Thoracic aorta (tissue), 2 donors: ENCODE measurements at regions not wholly inside any gene's neighbourhood (a gene's known extent, or its start where the extent isn't known, plus 50 kb on each side); places are given as distances from the start of the nearest gene placed in this dataset.
A peak's percentile ranks its signal among the peaks of the same experiment; 100 is the strongest.

Experiments
- ATAC-seq: fragments of 150-250 bp; one replicate; pipeline ENCODE4 v1.8.0; 2017; ENCODE audit warnings: low read depth; ENCODE audit not compliant: insufficient number of reproducible peaks, low FRiP score
- DNase-seq: peaks from one replicate; pipeline ENCODE4 v3.0.0-alpha.2; 2020; ENCODE audit warnings: low spot score
- H3K27ac ChIP-seq, 2 donors: fragments of 200-600 bp; sonication (generic); 1 replicate in 1 of 2; 2 replicates in 1 of 2; pipeline ENCODE4 v1.5.1; 2016; ENCODE audit warnings: mild to moderate bottlenecking in 2 of 2, moderate library complexity in 2 of 2
- H3K27me3 ChIP-seq: fragments of 200-600 bp; sonication (generic); replicated peaks from 2 replicates; pipeline ENCODE4 v1.6.0; 2016; ENCODE audit warnings: mild to moderate bottlenecking; ENCODE audit not compliant: insufficient read depth
- H3K36me3 ChIP-seq: fragments of 200-600 bp; sonication (generic); one replicate; pipeline ENCODE4 v1.5.1; 2016
- H3K4me1 ChIP-seq, 2 donors: fragments of 200-600 bp; sonication (generic); 1 replicate in 1 of 2; 2 replicates in 1 of 2; pipeline versions ENCODE4 v1.5.1 to v1.6.0; 2016; ENCODE audit warnings: low read depth in 2 of 2, mild to moderate bottlenecking in 1 of 2; ENCODE audit not compliant: control insufficient read depth in 1 of 2
- H3K4me3 ChIP-seq: fragments of 200-600 bp; sonication (generic); 2 replicates; pipeline ENCODE4 v1.5.1; 2016; ENCODE audit warnings: mild to moderate bottlenecking
- H3K9me3 ChIP-seq: fragments of 200-600 bp; sonication (generic); 2 replicates; pipeline ENCODE4 v1.5.1; 2016
- TF ChIP-seq, protein P1 (sequence below): fragments of 200-600 bp; sonication (generic); IDR thresholded peaks from one replicate; pipeline ENCODE4 v1.5.1; 2019; ENCODE audit warnings: antibody characterized with exemption

DNA sequence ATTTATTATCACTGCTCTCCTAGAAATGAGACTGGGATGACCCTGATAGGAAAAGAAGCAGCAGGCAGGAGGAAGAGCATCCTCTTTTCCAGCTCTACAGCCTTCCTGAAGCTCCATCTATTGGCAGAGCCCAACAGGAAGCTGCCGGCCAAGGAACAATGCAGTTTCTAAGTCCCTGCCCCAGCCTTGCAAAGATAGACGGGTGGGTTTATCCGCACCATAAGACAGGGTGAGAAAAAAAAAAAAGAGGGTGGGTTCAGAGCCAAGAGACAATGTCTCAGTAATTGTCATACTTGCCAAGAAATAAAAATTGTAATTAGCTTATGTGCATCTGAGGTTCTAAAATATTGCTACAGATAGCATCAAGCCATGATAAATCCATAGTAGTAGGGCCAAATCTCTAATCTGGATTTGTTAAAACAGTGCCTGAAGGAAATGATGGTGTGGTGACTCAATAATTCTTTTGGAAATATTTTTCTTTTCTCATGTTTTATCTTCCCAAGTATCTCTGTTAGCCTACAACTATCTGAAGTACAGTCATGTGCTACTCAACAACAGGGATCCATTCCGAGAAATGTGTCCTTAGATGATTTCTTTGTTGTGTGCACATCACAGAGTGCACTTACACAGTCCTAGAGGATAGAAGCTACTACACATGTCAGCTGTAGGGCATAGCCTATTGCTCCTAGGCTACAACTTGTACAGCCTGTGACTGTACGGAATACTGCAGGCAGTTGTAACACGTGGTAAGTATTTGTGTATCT is 242.9 kb upstream of the CXCL12 start:
- Histone ChIP-seq H3K27ac (no peak overlapping the region), H3K4me3 (no peak overlapping the region), H3K36me3 (no peaks in the 10 kb centered on the region), H3K9me3 (no peaks in the 10 kb centered on the region), H3K4me1 (peaks cover 9% of the 10 kb centered on the region in 2 donors), H3K27me3 (no peaks in the 10 kb centered on the region)
- no peak for DNase-seq
- no peak for ATAC-seq
- TF ChIP-seq, protein P1, sequence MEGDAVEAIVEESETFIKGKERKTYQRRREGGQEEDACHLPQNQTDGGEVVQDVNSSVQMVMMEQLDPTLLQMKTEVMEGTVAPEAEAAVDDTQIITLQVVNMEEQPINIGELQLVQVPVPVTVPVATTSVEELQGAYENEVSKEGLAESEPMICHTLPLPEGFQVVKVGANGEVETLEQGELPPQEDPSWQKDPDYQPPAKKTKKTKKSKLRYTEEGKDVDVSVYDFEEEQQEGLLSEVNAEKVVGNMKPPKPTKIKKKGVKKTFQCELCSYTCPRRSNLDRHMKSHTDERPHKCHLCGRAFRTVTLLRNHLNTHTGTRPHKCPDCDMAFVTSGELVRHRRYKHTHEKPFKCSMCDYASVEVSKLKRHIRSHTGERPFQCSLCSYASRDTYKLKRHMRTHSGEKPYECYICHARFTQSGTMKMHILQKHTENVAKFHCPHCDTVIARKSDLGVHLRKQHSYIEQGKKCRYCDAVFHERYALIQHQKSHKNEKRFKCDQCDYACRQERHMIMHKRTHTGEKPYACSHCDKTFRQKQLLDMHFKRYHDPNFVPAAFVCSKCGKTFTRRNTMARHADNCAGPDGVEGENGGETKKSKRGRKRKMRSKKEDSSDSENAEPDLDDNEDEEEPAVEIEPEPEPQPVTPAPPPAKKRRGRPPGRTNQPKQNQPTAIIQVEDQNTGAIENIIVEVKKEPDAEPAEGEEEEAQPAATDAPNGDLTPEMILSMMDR, result no peak

- ATAC-seq, result no peak
- TF ChIP-seq, protein P1, result no peak
- H3K36me3 ChIP-seq, result no peaks in the 10 kb centered on the region
These were observed 244.0 kb upstream of the CXCL12 start for GRCh38 chr10:44628921-44629320.

GRCh38 chr10:44635176-44635575 is 250.3 kb upstream of the CXCL12 start:
- no peak for ATAC-seq

More at GRCh38 chr10:44628921-44629320, 244.0 kb upstream of the CXCL12 start:
- Histone ChIP-seq H3K9me3 (no peaks in the 10 kb centered on the region), H3K27me3 (no peaks in the 10 kb centered on the region), H3K4me3 (peak overlapping the region; percentile 33), H3K4me1 (peaks cover 9% of the 10 kb centered on the region in 2 donors), H3K27ac (no peak overlapping the region)
- no peak for DNase-seq

GRCh38 chr10:44636625-44637024 is 251.7 kb upstream of the CXCL12 start:
- no peaks in the 10 kb centered on the region for H3K4me1 ChIP-seq
- H3K4me3 ChIP-seq, result no peak overlapping the region
- no peaks in the 10 kb centered on the region for H3K9me3 ChIP-seq
- TF ChIP-seq, protein P1, result no peak
- H3K36me3 ChIP-seq, result no peaks in the 10 kb centered on the region
- no peak for DNase-seq
- H3K27me3 ChIP-seq, result no peaks in the 10 kb centered on the region
- no peak overlapping the region for H3K27ac ChIP-seq
- ATAC-seq, result no peak

More at GRCh38 chr10:44635176-44635575, 250.3 kb upstream of the CXCL12 start:
- H3K27me3 ChIP-seq, result no peaks in the 10 kb centered on the region
- no peak overlapping the region for H3K27ac ChIP-seq
- no peaks in the 10 kb centered on the region for H3K36me3 ChIP-seq
- TF ChIP-seq, protein P1, result no peak
- H3K4me1 ChIP-seq, result no peaks in the 10 kb centered on the region
- no peak overlapping the region for H3K4me3 ChIP-seq
- no peak for DNase-seq
- H3K9me3 ChIP-seq, result no peaks in the 10 kb centered on the region

GRCh38 chr10:44640429-44640828 is 255.5 kb upstream of the CXCL12 start:
- no peak for ATAC-seq
- no peaks in the 10 kb centered on the region for H3K36me3 ChIP-seq
- H3K27me3 ChIP-seq, result no peaks in the 10 kb centered on the region
- H3K27ac ChIP-seq, result no peak overlapping the region
- TF ChIP-seq, protein P1, result no peak
- no peaks in the 10 kb centered on the region for H3K4me1 ChIP-seq
- no peak for DNase-seq
- no peaks in the 10 kb centered on the region for H3K9me3 ChIP-seq
- H3K4me3 ChIP-seq, result no peak overlapping the region
